Iris pigment epithelial cell (primary cell): ENCODE measurements at regions not wholly inside any gene's neighbourhood (a gene's known extent, or its start where the extent isn't known, plus 50 kb on each side); places are given as distances from the start of the nearest gene placed in this dataset.

ENCODE experiments used
- DNase-seq: peaks from one replicate; pipeline ENCODE4 v3.0.0-alpha.2; 2011; ENCODE audit warnings: low read depth

DNA sequence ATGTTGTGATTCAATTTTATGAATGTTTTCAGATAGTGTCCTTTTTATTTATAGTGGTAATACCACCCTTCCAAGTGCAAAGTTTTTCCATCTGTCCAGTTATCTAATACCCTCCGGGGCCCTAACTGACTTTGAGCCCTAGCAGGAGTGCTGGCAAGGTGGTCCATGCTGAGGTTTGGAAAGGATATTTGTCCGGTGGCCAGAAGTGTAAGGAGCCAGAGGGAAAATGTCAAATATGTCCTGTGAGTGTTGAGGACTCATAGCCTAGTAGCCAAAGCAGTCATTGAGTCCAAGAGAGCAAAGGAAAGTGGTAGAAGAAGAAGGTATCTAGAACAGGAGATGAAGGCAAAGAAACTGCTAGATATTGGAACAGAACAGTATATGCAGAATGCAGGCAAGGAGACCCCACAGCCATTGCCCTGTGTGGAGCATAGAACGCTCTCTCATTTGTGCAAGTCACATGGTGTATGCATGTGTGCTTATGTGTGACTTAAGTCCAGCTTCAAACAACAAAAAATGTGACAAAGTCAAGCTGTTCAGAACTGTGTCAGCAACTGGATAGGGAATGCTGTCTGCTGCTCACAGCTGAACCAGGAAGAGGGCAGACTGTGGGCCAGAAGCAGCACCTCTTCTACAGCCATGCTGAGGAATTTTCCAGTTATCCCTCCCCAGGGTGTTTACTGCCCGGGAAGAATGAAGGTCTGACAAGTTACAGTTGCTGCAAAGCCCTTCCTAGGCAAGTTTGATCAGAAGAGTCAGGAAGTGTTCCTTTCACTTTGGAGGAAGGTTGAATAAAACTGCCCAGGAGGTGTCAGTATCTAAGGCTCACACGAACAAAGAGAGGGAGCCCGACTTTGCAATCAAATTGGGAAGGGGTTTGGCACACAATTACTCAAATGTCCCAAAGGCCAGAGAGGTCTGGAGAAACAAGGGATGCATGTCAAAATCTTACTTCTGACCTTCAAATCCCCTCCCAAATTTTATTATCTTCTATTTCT, 463.3 kb upstream of the DMAC1 start:
- DNase-seq: no peak

DNA sequence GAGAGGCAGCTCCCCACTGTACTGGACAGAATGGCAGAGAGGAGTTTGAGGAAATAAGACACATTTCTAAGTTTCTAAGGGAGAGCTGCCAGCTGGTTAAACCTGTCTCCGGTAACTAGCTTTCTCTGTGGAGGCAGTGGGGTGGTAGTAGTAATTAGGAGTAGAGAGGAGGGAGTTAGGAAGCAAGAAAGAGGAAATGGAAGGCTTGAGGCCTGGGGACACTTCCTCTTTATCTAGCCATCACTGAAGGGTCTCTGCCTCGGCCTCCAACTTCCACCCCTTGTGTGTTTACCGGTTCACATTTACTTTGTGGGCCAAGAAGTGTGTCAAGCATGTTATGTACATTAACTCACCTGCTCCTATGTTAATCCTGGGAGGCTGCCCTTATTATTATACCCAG, 462.2 kb upstream of the DMAC1 start:
- DNase-seq: no peak

DNA sequence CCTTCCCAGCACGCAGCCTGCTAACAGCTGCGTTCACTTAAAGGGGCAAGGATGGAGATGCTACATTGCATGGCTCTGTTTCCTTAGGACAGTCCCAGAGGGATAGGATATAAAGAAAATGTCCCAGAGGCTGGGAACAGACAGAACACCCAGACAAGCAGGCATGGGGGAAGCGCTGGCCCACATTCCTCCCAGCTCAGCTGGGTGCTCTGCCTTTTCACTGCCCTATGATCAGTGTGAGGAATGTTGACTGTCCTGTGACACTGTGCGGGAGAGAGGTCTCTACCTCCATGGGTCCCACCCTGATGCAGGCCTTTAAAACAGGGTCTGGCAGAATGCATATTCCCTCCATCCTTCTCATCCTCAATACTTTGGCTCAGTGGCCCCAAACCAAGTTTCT, 459.4 kb upstream of the DMAC1 start:
- no peak for DNase-seq

DNA sequence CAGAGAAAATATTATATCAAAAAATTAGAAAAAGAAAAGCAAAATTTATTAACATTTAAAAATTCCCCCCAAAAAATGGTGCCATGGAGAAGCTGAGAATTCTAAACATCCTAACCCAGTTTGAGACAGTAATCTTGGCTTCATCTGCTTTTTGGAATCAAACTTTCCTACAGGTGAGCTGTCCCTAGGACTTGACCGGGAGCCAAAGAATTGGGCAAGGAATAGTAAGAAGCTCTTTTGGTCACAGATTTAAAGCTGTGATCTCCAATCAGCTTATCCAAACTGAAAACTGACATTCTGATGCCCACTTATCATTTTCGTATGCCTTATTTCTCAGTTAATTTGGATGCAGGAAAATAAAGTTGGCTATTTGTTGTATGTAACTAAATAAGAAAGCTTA, 457.3 kb upstream of the DMAC1 start:
- DNase-seq: no peak

DNA sequence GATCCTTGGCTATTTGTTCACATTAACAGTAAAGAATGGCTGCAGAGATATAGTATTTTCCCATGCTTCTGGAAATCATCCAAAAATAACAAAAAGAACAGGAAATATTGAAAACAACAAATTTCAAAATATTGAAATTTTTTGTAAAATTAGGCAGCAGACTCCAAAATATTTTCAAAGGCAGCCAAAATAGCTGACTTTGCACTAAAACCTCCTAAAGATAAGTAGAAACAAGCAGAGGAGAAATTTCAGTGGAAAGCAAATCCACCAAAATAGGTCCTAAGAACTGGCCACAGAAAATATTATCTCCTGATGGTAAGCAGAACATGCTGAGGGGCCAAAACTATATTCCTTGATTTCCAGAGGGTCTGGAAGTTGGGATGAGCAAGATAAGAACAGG, 456.3 kb upstream of the DMAC1 start:
- no peak for DNase-seq

DNA sequence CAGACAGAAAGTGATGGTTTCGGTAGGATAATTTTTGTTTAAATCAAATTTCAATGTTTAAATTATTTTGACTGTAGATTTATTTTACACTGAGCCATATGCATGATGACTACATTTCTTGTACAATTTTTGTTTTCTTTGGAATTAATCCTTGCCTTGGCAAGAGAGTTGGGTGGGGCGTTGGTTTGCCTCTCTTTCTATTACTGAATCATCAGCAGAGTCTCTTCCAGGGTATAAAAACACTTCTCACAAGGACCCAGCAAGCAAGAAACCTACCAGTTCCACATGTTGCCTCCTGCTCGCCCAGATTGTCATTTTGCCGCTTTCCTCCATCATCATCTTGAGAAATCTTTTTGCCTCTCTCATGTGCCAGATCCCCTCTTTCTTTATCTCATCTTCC, 455.0 kb upstream of the DMAC1 start:
- no peak for DNase-seq

DNA sequence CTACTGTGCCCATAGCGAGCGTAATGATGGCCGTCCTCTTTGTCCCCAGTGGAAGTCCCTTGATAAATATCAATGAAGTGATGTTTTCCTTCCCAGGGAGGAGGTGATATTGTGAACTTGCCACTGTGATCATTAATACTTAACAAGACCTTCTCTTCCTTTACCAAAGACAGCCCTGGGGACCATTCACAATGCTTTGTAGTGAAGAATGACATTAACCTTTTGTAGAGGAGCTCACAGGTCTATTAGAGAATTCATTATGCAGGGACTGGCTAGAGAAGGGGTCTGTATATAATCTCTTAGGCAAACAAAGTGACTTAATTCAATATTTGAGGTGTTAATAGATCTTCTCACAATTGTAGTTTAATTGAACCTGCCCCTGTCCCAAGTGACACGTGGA, 452.9 kb upstream of the DMAC1 start:
- DNase-seq: no peak

DNA sequence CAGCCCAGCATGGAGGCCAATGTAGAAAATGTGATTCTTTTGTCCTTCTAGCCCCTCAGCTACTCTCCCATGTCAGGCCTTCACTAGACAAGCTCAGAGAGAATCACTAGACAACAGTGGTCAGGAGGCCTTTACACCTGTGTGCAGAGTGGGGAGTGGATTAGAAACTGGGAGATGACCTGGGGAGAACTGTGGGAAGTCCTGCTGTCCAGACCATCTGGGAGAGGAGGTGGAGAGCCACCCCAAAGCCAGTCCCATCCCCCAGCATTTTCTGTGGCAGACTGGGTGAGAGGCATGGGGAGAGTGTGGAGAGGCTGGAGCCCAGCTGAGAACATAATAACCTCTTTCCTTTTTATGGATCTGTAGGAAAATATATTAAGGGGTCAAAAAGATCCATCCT, 452.0 kb upstream of the DMAC1 start:
- no peak for DNase-seq

DNA sequence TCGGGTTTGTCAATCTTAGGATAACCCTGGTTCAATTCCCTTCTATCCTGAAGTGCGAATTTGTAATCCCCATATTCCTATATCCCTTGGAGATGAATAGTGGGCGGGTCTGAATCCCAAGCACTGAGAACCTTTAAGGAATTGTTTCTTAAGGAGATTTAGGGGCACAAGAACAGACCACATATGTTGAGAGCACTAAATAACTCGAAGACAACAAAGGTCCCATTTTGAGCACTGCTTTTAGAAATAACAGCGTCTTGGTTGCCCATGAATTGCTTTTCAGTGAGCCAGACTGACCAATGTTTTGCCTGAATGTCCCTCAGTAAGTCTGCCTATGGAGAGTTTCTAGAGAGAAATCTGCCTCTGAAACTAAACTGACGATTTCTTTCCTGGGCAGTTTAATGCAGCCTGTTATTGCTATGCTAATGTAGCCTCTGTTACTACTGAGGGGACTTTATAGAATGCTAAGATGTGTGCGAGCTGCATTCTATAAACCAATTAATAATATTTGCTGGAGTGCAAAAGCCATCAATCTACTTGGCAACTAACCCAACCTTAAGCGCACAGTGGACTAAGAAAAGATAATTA, 445.0 kb upstream of the DMAC1 start:
- no peak for DNase-seq

DNA sequence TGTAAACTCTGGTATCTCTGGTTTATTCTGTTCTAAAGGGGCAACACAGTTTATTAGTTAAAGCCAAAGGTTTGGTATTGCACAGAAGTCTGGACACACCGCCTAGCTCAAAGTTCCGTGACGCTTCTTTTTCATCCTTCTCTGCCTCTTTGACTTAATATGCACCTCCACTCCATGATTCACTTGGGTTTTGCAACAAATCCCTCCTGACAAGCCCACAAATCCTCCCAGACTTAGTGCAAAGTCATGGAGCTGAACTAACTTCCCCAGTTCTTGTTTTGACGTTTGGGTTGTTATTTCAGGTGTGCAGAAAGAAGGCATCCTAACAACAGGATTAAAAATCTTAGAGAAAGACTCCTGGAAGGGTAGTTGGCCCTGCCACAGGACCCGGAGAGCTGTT, 441.6 kb upstream of the DMAC1 start:
- no peak for DNase-seq

DNA sequence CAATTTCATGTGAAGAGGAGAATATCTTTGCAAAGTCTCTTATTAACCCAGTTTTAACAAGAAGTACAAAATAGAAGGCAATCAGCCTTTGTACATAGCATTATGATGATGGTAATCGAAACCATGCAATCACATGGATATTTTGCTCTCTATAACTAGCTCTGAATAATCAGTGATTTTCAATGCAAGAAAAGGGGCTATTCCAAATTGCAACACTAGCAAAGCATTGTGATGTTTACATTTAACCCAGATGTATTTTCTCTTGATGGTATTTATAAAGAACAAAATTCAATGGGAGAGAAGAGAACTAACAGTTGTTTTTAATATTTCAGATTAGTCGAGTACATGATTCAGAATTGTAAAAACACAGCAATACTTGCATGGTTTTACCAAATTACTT, 437.5 kb upstream of the DMAC1 start:
- DNase-seq: no peak

DNA sequence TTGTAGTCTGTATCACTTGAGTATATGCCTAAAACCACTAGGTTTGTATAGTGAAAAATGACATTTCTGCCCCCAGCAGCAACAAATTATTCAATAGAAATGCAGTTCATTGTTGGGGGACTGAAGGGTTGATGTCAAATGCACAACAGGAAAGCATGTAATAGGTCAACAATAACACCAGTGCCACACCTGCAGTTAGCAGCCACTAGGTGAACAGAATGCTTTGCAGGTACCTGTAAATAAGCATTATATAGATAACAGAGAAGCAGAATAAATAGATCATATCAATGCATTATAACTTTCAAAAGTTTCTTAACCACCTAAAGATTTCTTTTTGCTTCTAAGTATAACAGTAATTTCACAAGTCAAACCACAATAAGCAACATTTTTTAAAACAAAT, 435.9 kb upstream of the DMAC1 start:
- DNase-seq: no peak

DNA sequence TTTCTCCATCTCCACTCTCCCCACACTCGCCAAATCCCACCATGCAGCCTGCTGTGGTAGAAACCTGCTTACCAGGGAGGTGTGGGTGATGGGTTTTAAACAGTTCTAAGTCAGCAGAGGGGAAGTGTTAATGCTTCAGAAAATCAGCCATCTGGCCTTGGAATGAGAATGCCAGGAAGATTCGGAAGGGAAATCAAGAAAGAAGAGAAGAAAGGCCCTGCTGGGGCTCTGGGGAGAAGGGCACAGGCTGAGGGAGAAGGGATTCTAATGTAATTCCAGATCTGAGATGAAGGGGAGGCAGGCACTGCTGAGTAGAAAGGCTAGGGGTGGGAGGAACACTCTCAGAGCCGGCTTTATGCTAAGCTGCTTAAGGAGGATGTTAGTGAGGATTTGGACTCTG, 434.7 kb upstream of the DMAC1 start:
- no peak for DNase-seq

DNA sequence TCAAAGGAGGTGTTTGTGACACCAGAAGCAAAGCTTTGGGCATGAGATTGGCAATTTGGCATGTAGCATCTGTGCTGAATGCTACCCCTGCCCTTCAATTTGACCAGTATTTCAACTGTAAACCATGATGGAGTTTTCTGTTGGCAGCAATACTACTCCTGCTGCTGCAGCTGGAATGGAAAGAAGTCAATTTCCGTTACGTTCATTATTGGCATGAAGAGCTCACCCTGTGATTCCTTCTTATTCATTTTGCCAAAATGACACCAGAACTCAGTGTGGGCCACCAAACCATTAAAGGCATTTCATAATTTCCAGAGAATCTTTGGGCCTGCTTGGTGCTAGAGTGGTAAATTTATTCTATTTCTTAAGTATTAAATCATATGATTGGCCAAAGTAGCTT, 433.1 kb upstream of the DMAC1 start:
- no peak for DNase-seq

DNA sequence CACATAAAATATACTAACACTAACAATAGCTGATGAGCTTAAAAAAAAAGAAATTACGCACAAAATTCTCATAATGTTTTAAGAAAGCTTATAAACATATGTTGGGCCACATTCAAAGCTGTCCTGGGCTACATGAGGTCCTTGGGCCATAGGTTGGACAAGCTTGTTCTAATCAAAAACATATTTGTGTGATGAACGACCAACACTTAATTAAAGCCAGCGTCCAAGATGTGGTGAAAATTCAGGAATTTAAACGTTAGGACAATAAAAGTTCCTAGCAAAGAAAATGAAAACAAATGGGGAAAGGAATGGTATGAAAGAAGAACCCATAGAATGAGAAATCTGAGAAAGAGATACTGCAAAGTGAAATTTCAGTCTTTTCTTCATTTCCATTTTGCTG, 429.6 kb upstream of the DMAC1 start:
- DNase-seq: no peak

DNA sequence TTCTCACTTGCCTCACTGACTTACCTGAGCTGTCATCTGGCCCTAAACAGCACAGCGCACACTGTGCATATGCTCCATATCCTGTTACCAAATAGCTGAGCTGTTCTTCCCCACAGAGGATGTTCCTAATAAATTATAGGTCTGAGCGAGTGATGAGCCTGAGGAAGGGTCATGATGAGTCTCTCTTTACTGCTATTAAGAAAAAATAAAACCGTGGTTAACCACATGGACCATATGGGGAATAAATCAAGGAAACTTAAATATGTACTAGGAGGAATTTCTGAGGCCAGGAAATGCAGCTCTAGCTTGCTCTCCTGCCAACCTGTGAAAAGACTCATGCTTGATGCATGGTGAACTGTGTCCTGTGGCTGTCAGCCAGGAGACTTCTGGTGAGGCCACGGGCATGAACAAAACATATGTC, 424.8 kb upstream of the DMAC1 start:
- no peak for DNase-seq

DNA sequence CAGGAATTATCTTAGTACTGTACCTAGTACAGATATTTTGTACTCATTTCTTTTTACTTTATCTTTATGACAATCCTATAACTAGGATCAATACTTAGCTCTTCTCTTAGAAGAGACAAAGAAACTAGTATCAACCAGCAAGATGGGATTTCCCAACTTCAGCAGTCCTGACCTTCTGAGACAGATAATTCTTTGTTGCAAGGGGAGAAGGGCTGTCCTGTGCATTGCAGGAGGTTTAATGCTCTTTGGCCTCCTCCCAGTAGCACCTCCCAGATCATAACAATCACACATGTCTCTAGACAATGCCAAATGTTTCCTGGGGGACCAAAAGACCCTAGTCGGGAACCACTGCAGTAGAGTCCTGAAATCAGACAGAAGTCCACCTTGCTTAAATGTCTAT, 424.3 kb upstream of the DMAC1 start:
- DNase-seq: no peak

DNA sequence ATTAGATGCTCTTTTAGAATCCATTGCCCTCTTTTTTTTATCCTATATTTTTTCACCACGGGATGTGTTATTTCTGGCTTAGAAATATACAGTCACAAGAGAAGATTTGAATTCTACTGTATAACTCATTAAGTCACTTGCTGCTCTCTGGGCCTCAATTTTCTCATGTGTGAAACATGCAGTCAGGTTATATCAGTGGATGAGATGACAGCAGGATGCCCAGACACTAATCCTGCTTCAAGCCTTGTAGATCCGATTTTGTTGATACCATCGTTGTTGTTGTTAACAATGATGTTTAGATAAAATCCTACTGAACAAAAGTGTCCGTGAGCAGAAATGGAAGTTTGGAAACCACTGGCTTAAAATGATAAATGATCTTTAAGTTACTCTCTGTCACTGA, 421.9 kb upstream of the DMAC1 start:
- DNase-seq: no peak

DNA sequence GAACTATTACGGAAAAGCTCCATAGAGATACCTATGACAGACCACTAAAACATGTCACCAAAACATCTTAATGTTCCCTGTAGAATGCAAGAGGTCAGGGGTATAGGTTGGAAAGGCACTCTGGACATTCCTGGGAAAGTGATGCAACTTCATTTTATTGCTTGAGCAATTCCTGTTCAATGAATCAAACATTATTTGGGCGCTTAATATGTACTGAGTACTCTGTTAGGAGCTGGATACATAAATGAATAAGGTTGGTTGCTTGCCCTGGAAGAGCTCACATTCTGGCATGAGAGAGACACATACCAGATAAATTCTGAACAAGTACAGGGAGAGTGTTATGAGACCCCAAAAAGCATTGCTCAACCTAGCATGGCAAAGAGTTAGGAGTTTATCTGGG, 408.9 kb upstream of the DMAC1 start:
- DNase-seq: no peak

DNA sequence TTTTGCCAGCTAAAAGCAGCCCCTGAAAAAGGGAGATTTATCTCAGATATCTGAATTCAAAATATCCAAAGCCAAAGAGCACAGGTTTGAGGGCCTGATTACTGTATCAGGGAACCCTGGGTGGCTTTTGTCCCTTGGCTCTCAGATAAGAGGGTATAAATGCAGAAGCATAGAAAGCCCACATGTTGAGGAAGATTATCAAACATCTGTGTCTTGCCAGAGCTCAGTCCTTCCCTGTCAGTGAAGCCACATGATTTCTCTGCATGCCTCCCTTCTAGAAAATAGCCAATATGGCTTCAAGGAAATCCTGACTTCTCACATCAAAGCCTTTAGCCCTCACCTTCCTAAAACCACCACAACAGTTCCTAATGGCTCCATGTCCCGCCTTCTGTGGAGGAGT, 408.0 kb upstream of the DMAC1 start:
- no peak for DNase-seq

DNA sequence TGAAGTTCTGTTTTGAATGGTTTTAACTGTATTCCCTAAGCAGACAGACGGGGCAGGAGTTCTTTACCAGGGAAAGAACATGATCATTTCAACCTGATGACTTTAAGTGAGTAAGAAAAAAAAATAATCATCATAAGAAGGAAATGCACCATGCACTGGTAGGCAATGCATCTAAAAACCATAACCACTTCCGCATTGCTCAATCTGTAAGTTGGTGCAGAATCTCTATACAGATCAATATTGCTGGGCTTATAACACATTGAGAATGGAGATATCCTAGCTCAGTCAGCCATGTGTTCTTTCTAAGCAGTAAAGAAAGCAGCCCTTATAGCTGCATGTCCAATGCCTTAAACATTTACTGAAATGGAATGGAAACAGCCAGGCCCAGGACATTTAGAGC, 407.1 kb upstream of the DMAC1 start:
- no peak for DNase-seq

DNA sequence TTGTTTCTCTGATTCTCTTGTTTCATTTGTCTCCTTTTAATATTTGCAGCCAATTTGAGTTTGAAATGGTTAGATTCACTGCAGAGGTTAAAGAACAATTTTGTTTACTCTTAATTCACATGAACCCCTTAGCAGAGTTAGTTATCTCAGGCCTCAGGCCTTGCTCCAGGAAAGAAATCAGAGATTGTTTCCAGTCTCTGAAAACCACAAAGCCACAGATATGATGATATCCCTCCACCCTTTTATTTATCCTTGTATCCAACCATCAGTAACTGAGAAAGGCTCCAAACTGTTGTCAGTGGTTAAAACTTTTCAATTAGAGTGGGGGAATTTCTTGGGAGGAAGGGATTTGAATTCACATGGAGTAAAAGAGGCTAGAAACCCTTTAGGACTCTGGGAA, 406.0 kb upstream of the DMAC1 start:
- no peak for DNase-seq

DNA sequence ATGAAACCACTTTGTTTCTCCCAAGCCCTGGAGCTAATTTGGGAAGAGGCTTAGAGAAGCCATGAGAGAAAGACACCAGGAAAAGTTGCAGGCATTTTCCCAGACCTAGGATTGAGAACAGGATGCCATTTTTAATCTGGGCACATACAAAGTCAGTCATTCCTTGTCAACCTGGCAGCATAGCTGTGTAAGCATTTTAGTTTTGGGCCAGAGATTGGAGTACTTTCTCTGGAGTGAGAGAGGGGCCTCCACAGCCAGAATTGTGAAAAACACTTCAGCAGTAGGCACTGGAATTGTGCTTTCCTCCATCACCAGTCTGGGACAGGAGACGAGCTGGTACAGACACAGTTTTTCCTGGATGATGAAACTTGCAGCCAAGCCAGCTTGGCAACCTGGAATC, 390.3 kb upstream of the DMAC1 start:
- DNase-seq: no peak
